COLO668 (cell line): ENCODE measurements at regions not wholly inside any gene's neighbourhood (a gene's known extent, or its start where the extent isn't known, plus 50 kb on each side); places are given as distances from the start of the nearest gene placed in this dataset.
"Not testable (repeated sequence)": the region's sequence is repeated elsewhere in the genome, so short reads cannot be mapped to it uniquely, and the experiment has no call there.

Experiments
- DNase-seq: peaks from one replicate; lab custom pipeline; 2025; ENCODE audit not compliant: unreplicated experiment; lab: John Stamatoyannopoulos, UW

GRCh38 chr14:97068293-97068692 lies 271.1 kb downstream of the VRK1 start:
- not testable (repeated sequence) for DNase-seq

- DNase-seq: no peak
Measured at GRCh38 chr14:97070259-97070658, 273.1 kb downstream of the VRK1 start.

GRCh38 chr14:97071177-97071576 lies 274.0 kb downstream of the VRK1 start:
- no peak for DNase-seq

GRCh38 chr14:97073622-97074021 lies 276.4 kb downstream of the VRK1 start:
- no peak for DNase-seq

GRCh38 chr14:97074456-97074855 lies 277.3 kb downstream of the VRK1 start:
- DNase-seq: no peak

- no peak for DNase-seq
Measured at GRCh38 chr14:97074856-97075255, 277.7 kb downstream of the VRK1 start.

GRCh38 chr14:97077253-97077653 lies 280.1 kb downstream of the VRK1 start:
- DNase-seq: no peak

GRCh38 chr14:97077687-97078086 lies 280.5 kb downstream of the VRK1 start:
- no peak for DNase-seq

GRCh38 chr14:97080991-97081390 lies 283.8 kb downstream of the VRK1 start:
- DNase-seq: no peak

GRCh38 chr14:97095269-97095668 lies 298.1 kb downstream of the VRK1 start:
- DNase-seq: no peak

- DNase-seq: no peak
Measured at GRCh38 chr14:97097296-97097695, 300.1 kb downstream of the VRK1 start.

- DNase-seq: no peak
Measured at GRCh38 chr14:97100306-97100705, 303.1 kb downstream of the VRK1 start.

- DNase-seq: no peak
Measured at GRCh38 chr14:97101561-97101960, 304.4 kb downstream of the VRK1 start.

GRCh38 chr14:97104029-97104428 lies 306.8 kb downstream of the VRK1 start:
- DNase-seq: no peak

- DNase-seq: no peak
Measured at GRCh38 chr14:97106166-97106565, 309.0 kb downstream of the VRK1 start.

GRCh38 chr14:97106609-97107008 lies 309.4 kb downstream of the VRK1 start:
- DNase-seq: no peak

GRCh38 chr14:97107080-97107479 lies 309.9 kb downstream of the VRK1 start:
- DNase-seq: no peak

- no peak for DNase-seq
Measured at GRCh38 chr14:97107760-97108159, 310.6 kb downstream of the VRK1 start.

- no peak for DNase-seq
Measured at GRCh38 chr14:97109234-97109633, 312.1 kb downstream of the VRK1 start.

- no peak for DNase-seq
Measured at GRCh38 chr14:97113339-97113738, 316.2 kb downstream of the VRK1 start.

GRCh38 chr14:97116546-97116945 lies 319.4 kb downstream of the VRK1 start:
- no peak for DNase-seq

- no peak for DNase-seq
Measured at GRCh38 chr14:97117693-97118092, 320.5 kb downstream of the VRK1 start.

GRCh38 chr14:97120204-97120603 lies 323.0 kb downstream of the VRK1 start:
- no peak for DNase-seq

GRCh38 chr14:97120611-97121031 lies 323.4 kb downstream of the VRK1 start:
- DNase-seq: no peak
